ENCODE measurements at regions not wholly inside any gene's neighbourhood (a gene's known extent, or its start where the extent isn't known, plus 50 kb on each side); places are given as distances from the start of the nearest gene placed in this dataset.

GRCh38 chr22:27213294-27213693, 555.9 kb downstream of the MIAT start:
- no peak for FAIRE-seq

GRCh38 chr22:27213766-27214581, 556.6 kb downstream of the MIAT start:
- no peaks in the 10 kb centered on the region for H3K79me2 ChIP-seq (ENCODE audit: control insufficient read depth, insufficient read depth, low read length)
- TF ChIP-seq CTCF (optimal IDR thresholded peaks at IDR 0.05 in 1 of 3, IDR thresholded peaks at IDR 0.05 in 1 of 3, conservative IDR thresholded peaks at IDR 0.05 in 1 of 3; ENCODE audit: extremely low read depth in 1 of 3, insufficient read depth in 2 of 3, low read length in 3 of 3) (no peak), EZH2 (IDR thresholded peaks at IDR 0.05; ENCODE audit: low read length) (no peak)
- H3K4me2 ChIP-seq (ENCODE audit: control insufficient read depth, extremely low read depth, insufficient read depth, low read depth, low read length): no peak overlapping the region
- H3K27me3 ChIP-seq (ENCODE audit: control insufficient read depth, extremely low read depth, insufficient read depth, low read length): no peaks in the 10 kb centered on the region
- peaks cover 10% of the 10 kb centered on the region for H3K4me1 ChIP-seq (ENCODE audit: control insufficient read depth, extremely low read depth, insufficient read depth, low read length)
- H4K20me1 ChIP-seq (ENCODE audit: control insufficient read depth, extremely low read depth, insufficient read depth, low read length): no peaks in the 10 kb centered on the region
- H3K9me3 ChIP-seq (ENCODE audit: control insufficient read depth, low read depth, low read length): no peaks in the 10 kb centered on the region
- no peak overlapping the region for H3K4me3 ChIP-seq (ENCODE audit: control insufficient read depth in 2 of 3, extremely low read depth in 1 of 3, insufficient read depth in 2 of 3, low read depth in 1 of 3, low read length in 3 of 3)
- no peak overlapping the region for H3K9ac ChIP-seq (ENCODE audit: control insufficient read depth, extremely low read depth, insufficient read depth, low read length)
- no peaks in the 10 kb centered on the region for H3K36me3 ChIP-seq (ENCODE audit: control insufficient read depth in 2 of 2, extremely low read depth in 1 of 2, insufficient read depth in 2 of 2, low read length in 2 of 2)
- no peak for DNase-seq (ENCODE audit: low read depth, low spot score)
- no peaks in the 10 kb centered on the region for H3K9me1 ChIP-seq (ENCODE audit: control insufficient read depth, extremely low read depth, insufficient read depth, low read length)
- dilution Hi-C loops (cut with MboI; ENCODE audit: extremely low pct_ligation_motif_present, low sequenced_read_pairs): no loop called here
- no peak overlapping the region for H2AFZ ChIP-seq (ENCODE audit: control insufficient read depth, low read length)
- no peak for FAIRE-seq
- H3K27ac ChIP-seq (ENCODE audit: control insufficient read depth, insufficient read depth, low read length): no peak overlapping the region

More at GRCh38 chr22:27213294-27213693, 555.9 kb downstream of the MIAT start:
- Histone ChIP-seq H2AFZ (ENCODE audit: control insufficient read depth, low read length) (no peak overlapping the region), H3K27ac (ENCODE audit: control insufficient read depth, insufficient read depth, low read length) (no peak overlapping the region), H3K9ac (ENCODE audit: control insufficient read depth, extremely low read depth, insufficient read depth, low read length) (no peak overlapping the region), H3K4me2 (ENCODE audit: control insufficient read depth, extremely low read depth, insufficient read depth, low read depth, low read length) (no peak overlapping the region), H3K9me1 (ENCODE audit: control insufficient read depth, extremely low read depth, insufficient read depth, low read length) (no peaks in the 10 kb centered on the region), H3K79me2 (ENCODE audit: control insufficient read depth, insufficient read depth, low read length) (no peaks in the 10 kb centered on the region), H3K9me3 (ENCODE audit: control insufficient read depth, low read depth, low read length) (no peaks in the 10 kb centered on the region), H3K36me3 (ENCODE audit: control insufficient read depth in 2 of 2, extremely low read depth in 1 of 2, insufficient read depth in 2 of 2, low read length in 2 of 2) (no peaks in the 10 kb centered on the region), H3K4me1 (ENCODE audit: control insufficient read depth, extremely low read depth, insufficient read depth, low read length) (peaks cover 10% of the 10 kb centered on the region), H3K27me3 (ENCODE audit: control insufficient read depth, extremely low read depth, insufficient read depth, low read length) (no peaks in the 10 kb centered on the region), H3K4me3 (ENCODE audit: control insufficient read depth in 2 of 3, extremely low read depth in 1 of 3, insufficient read depth in 2 of 3, low read depth in 1 of 3, low read length in 3 of 3) (no peak overlapping the region), H4K20me1 (ENCODE audit: control insufficient read depth, extremely low read depth, insufficient read depth, low read length) (no peaks in the 10 kb centered on the region)
- no peak for DNase-seq (ENCODE audit: low read depth, low spot score)
- dilution Hi-C loops (cut with MboI; ENCODE audit: extremely low pct_ligation_motif_present, low sequenced_read_pairs): no loop called here
- no peak for TF ChIP-seq EZH2 (IDR thresholded peaks at IDR 0.05; ENCODE audit: low read length)
- no peak for TF ChIP-seq CTCF (optimal IDR thresholded peaks at IDR 0.05 in 1 of 3, IDR thresholded peaks at IDR 0.05 in 1 of 3, conservative IDR thresholded peaks at IDR 0.05 in 1 of 3; ENCODE audit: extremely low read depth in 1 of 3, insufficient read depth in 2 of 3, low read length in 3 of 3)

Data from keratinocyte (primary cell).